Fibroblast of mammary gland (primary cell): ENCODE measurements at regions not wholly inside any gene's neighbourhood (a gene's known extent, or its start where the extent isn't known, plus 50 kb on each side); places are given as distances from the start of the nearest gene placed in this dataset.

Experiments
- DNase-seq: peaks from one replicate; pipeline ENCODE4 v3.0.0-alpha.2; 2010; ENCODE audit warnings: low read depth
- H3K4me3 ChIP-seq: 2 replicates; pipeline ENCODE4 v1.5.1; 2011; ENCODE audit warnings: low read depth, mild to moderate bottlenecking, low read length, moderate library complexity; ENCODE audit not compliant: control insufficient read depth
- TF ChIP-seq, protein P1 (sequence below): conservative IDR thresholded peaks from 2 replicates; pipeline ENCODE4 v1.5.1; 2011; ENCODE audit warnings: low read depth, low read length, inconsistent platforms; ENCODE audit not compliant: control insufficient read depth, insufficient read depth

DNA sequence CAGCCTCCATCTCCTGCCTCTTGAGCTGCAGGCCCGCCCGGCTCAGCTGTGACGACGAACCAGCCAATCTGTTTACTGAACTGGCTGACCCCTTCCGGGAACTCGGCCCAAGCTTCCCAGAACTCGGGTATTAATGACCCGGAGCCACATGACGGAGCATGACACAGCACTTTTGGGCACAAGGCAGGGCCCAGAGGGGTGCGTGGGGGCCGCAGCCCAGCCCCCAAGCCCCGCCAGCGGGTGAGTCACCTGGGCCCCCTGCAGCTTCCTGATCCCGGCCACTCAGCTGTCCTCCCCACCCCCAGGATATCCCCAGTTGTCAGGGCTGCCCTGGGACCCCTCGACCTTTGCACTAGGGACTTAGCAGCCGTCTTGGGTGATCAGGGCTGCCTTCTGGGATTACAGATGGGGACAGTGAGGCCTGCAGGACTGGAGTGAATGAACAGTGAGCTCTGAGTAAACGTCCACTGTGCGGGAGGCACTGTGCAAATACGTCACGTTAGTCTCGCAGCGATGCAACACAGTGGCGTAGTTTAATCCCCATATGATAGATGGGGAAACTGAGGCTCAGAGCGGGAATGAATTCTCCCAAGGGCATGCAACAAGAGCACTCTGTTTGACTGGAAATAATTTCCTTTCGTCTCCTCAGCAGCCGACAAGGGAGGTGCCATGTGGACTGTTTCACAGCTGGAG lies 102.1 kb downstream of the CEBPB start:
- TF ChIP-seq, protein P1, sequence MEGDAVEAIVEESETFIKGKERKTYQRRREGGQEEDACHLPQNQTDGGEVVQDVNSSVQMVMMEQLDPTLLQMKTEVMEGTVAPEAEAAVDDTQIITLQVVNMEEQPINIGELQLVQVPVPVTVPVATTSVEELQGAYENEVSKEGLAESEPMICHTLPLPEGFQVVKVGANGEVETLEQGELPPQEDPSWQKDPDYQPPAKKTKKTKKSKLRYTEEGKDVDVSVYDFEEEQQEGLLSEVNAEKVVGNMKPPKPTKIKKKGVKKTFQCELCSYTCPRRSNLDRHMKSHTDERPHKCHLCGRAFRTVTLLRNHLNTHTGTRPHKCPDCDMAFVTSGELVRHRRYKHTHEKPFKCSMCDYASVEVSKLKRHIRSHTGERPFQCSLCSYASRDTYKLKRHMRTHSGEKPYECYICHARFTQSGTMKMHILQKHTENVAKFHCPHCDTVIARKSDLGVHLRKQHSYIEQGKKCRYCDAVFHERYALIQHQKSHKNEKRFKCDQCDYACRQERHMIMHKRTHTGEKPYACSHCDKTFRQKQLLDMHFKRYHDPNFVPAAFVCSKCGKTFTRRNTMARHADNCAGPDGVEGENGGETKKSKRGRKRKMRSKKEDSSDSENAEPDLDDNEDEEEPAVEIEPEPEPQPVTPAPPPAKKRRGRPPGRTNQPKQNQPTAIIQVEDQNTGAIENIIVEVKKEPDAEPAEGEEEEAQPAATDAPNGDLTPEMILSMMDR, result no peak
- DNase-seq, result peak; percentile 99
- no peak overlapping the region for H3K4me3 ChIP-seq

DNA sequence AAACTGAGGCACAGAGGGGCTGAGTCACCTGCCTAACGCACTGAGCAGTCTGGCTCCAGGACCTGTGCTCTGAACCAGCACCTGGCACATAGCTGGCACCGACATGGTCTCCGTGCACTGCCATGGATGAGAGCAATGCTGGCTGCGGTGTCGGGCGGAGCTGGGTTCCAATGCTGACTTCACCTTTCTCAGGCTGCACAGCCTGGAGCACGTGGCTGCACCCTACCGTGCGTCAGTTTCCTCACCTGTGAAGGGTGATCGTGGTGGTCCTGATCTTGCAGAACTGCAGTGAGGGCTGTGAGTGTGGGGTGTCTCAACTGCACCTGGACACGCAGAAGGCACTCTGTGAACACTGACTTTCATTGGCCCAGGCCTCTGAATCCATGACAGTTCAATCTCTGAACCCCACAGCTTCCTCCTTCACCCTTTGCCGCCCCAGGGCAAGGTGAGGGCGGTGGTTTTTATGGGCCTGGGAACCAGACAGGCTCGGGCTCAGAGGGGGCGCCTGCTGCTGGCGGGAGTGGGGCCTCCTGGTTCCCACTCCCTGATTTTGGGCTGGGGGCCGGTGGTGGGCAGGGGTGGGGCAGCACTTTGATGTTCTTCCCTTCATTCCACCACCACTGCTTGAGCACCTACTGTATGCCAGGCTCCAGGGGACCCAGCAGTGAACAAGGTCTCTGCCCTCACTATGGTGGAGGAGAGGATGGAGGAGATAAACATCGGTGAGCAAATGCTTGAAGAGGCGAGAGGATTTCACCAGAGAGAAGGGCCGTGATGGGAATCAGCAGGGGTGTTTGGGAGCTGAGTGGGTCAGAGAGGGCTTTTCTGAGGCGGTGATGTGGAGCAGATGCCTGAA lies 102.9 kb downstream of the CEBPB start:
- TF ChIP-seq, protein P1, result no peak
- no peak for DNase-seq
- no peak overlapping the region for H3K4me3 ChIP-seq

DNA sequence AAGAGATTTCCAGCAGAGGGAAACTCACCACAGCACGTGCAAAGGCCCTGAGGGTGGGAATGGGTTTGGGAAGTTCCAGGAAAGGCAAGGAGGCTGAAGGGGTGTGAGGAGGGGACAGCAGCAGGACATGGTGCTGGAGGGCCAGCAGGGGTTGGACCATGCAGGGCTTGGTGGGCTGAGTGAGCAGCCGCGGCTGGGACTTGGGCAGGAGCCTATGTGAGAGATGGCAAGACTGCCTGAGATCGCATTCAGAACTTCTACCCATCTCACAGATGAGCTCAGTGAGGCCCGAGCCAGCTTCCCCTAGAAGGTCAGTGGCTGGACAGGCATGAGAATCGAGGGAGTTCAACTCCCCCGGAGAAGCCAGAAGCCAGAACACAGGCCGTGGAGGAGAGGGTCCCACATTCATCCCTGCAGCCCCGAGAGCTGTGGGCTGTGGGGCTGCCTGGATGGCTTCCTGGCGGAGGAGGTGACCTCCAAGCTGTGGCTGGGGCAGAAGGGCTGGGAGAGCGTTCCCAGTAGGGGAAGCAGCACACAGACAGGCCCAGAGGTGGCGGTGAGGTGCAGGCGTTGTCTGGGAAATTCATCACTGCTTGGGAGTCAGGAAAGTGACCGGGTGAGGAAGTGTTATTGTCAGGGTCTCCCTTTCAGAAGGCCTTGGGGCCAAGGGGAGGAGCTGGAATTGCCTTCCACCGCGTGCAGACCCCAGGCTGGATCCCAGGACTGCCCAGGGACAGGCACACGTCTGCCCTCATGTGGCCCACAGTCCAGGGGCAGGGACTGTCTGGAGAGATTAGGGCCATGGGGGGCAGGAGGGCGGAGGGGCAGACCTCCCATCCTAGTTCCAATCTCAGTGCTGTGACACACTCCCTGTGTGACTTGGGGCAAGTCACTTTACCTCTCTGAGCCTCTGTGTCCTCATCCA lies 103.8 kb downstream of the CEBPB start:
- H3K4me3 ChIP-seq, result no peak overlapping the region
- DNase-seq, result no peak
- TF ChIP-seq, protein P1, result no peak

DNA sequence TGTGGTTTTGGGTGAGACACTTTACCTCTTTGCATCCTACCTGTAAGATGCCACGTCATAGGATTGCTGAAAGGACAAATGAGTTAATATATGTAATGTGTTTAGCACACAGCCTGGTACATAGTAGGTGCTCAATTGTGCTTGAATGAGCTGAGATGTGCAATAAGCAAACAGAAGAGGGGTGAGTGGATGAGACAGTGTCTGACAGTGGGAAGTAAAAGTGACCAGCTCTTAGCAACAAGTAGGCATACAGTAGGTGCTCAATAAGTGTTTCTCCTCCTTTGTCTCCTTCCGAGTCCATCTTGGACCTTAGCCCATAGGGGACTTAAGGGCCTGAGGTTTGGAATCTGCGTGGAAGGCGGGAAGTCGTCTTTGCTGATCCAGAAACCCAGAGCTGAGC lies 104.7 kb downstream of the CEBPB start:
- DNase-seq, result no peak
- TF ChIP-seq, protein P1, result no peak

DNA sequence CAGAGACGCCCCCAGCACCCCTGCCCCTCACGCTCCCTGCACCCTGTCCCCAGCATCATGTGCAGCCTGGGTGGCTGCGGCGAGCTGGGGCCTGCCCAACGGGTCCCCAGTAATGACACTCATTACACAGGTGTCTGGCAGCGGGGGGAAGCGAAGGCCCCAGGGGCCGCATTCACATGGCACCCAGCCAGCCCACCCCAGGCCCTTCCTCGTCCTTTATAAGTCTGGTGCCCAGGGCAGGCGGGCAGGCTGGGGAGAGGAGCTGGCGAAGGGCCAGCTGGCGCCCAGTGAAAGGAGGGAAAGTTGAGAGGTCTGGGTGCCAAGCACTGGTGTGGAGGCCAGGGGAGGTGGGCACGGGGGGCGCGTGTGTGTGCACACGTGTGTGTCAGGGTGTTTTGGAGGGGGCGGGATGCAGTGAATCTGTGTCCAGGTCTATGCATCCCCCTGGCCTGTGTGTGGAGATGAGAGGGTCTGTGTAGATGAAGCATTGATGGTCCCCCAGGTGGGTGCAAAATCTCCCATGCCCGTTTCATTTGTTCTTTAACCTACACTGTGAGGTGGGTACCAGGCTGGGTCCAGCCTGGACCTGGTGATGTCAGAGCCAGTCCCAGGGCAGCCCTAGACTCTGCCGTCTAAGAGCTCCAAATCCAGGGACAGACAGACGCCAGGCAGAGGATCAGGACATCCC lies 105.3 kb downstream of the CEBPB start:
- TF ChIP-seq, protein P1, result no peak
- DNase-seq, result no peak
- no peak overlapping the region for H3K4me3 ChIP-seq

More for the DNA sequence above, 104.7 kb downstream of the CEBPB start:
- H3K4me3 ChIP-seq, result no peak overlapping the region
